IMR-90 (cell line): ENCODE measurements at regions not wholly inside any gene's neighbourhood (a gene's known extent, or its start where the extent isn't known, plus 50 kb on each side); places are given as distances from the start of the nearest gene placed in this dataset.

Experiments used
- ATAC-seq: fragments of 200-7000 bp; cut with Tn5 transposase; 2 replicates; pipeline ENCODE4 v1.9.1; 2020; ENCODE audit warnings: low read depth, mild to moderate bottlenecking, moderate library complexity
- BruUV-seq: library from RNA; stranded (reverse); fragments of 400-500 nt; replicated peaks from 2 replicates; lab custom pipeline; 2021; lab: Mats Ljungman, UMichigan
- CTCF ChIA-PET: fragments of 300-600 bp; formaldehyde crosslinking; extraction: SDS; loops from one replicate; lab custom pipeline; 2021; ENCODE audit warnings: antibody characterized with exemption; lab: Yijun Ruan, JAX
- POLR2A ChIA-PET: fragments of 300-600 bp; sonication (Branson Sonifier 250); formaldehyde crosslinking; loops from one replicate; lab custom pipeline; 2022; ENCODE audit warnings: antibody characterized with exemption; ENCODE audit not compliant: unreplicated experiment; lab: Charles Lee
- DNase-seq: peaks from one replicate; pipeline ENCODE4 v3.0.0; 2013
- H2AFZ ChIP-seq: replicated peaks from 2 replicates; pipeline ENCODE3; 2013; ENCODE audit warnings: low read length, mild to moderate bottlenecking; ENCODE audit not compliant: poor library complexity
- H2AK5ac ChIP-seq: 2 replicates; pipeline ENCODE4 v1.6.1; 2013; ENCODE audit warnings: low read depth, low read length, inconsistent platforms
- H2AK9ac ChIP-seq: replicated peaks from 2 replicates; pipeline ENCODE3; 2013; ENCODE audit warnings: mild to moderate bottlenecking, low read depth, low read length, moderate library complexity; ENCODE audit not compliant: poor library complexity
- H2BK120ac ChIP-seq: 2 replicates; pipeline ENCODE4 v1.6.1; 2013; ENCODE audit warnings: low read depth, low read length, inconsistent platforms
- H2BK15ac ChIP-seq: 3 replicates; pipeline ENCODE4 v1.6.1; 2013; ENCODE audit warnings: low read depth, low read length, inconsistent platforms
- H2BK20ac ChIP-seq: 2 replicates; pipeline ENCODE4 v1.6.1; 2013; ENCODE audit warnings: low read depth, mild to moderate bottlenecking, inconsistent platforms, low read length, moderate library complexity
- H2BK5ac ChIP-seq: 2 replicates; pipeline ENCODE4 v1.6.1; 2013; ENCODE audit warnings: mild to moderate bottlenecking, low read depth, low read length, inconsistent platforms; ENCODE audit not compliant: poor library complexity, severe bottlenecking
- H3K14ac ChIP-seq: replicated peaks from 2 replicates; pipeline ENCODE4 v1.6.1; 2013; ENCODE audit warnings: low read depth, low read length, inconsistent platforms
- H3K18ac ChIP-seq: 2 replicates; pipeline ENCODE4 v1.6.1; 2013; ENCODE audit warnings: low read depth, low read length, control low read depth
- H3K23ac ChIP-seq: 2 replicates; pipeline ENCODE4 v1.6.1; 2013; ENCODE audit warnings: low read depth, low read length, inconsistent platforms
- H3K27ac ChIP-seq: 2 replicates; pipeline ENCODE4 v1.5.1; 2013; ENCODE audit warnings: mild to moderate bottlenecking, control low read depth, low read length; ENCODE audit not compliant: insufficient read depth
- H3K27me3 ChIP-seq: 2 replicates; pipeline ENCODE4 v1.6.1; 2013; ENCODE audit warnings: low read length; ENCODE audit not compliant: control insufficient read depth, insufficient read depth
- H3K36me3 ChIP-seq: 2 replicates; pipeline ENCODE4 v1.6.1; 2013; ENCODE audit warnings: low read length, mixed read lengths; ENCODE audit not compliant: control insufficient read depth, insufficient read depth
- H3K4ac ChIP-seq: 2 replicates; pipeline ENCODE4 v1.6.1; 2013; ENCODE audit warnings: low read depth, low read length, inconsistent platforms
- H3K4me1 ChIP-seq: 2 replicates; pipeline ENCODE4 v1.6.1; 2013; ENCODE audit warnings: low read length, mixed read lengths; ENCODE audit not compliant: control insufficient read depth, insufficient read depth
- H3K4me2 ChIP-seq: 2 replicates; pipeline ENCODE4 v1.6.1; 2013; ENCODE audit warnings: low read depth, mild to moderate bottlenecking, control low read depth, low read length, moderate library complexity
- H3K4me3 ChIP-seq: 2 replicates; pipeline ENCODE4 v1.5.1; 2013; ENCODE audit warnings: low read depth, mild to moderate bottlenecking, control low read depth, low read length, moderate library complexity; ENCODE audit not compliant: insufficient read depth
- H3K56ac ChIP-seq: 2 replicates; pipeline ENCODE4 v1.6.1; 2013; ENCODE audit warnings: low read length, inconsistent platforms; ENCODE audit not compliant: insufficient read depth; ENCODE audit errors: extremely low read depth
- H3K79me1 ChIP-seq, 2 experiments: 2 replicates each; pipeline ENCODE4 v1.6.1; 2013; ENCODE audit warnings: low read length in 2 of 2, inconsistent platforms in 1 of 2, low read depth in 1 of 2
- H3K9ac ChIP-seq: 2 replicates; pipeline ENCODE4 v1.6.1; 2013; ENCODE audit warnings: low read depth, low read length, control low read depth
- H3K9me1 ChIP-seq: 2 replicates; pipeline ENCODE4 v1.6.1; 2013; ENCODE audit warnings: low read length, inconsistent platforms; ENCODE audit not compliant: insufficient read depth
- H3K9me3 ChIP-seq: 2 replicates; pipeline ENCODE4 v1.6.1; 2013; ENCODE audit warnings: low read length; ENCODE audit not compliant: control insufficient read depth, insufficient read depth
- H4K20me1 ChIP-seq: 2 replicates; pipeline ENCODE4 v1.6.1; 2013; ENCODE audit warnings: low read length, inconsistent platforms; ENCODE audit not compliant: insufficient read depth
- H4K5ac ChIP-seq: 2 replicates; pipeline ENCODE4 v1.6.1; 2013; ENCODE audit warnings: mild to moderate bottlenecking, low read depth, low read length, control low read depth
- H4K8ac ChIP-seq, 2 experiments: 2 replicates each; pipeline ENCODE4 v1.6.1; 2013; ENCODE audit warnings: low read depth in 2 of 2, low read length in 2 of 2, control low read depth in 1 of 2, inconsistent platforms in 1 of 2
- H4K91ac ChIP-seq: 2 replicates; pipeline ENCODE4 v1.6.1; 2013; ENCODE audit warnings: low read depth, low read length, inconsistent platforms; ENCODE audit not compliant: insufficient read depth
- CHD1 ChIP-seq: IDR thresholded peaks from 2 replicates; pipeline ENCODE4 v1.6.1; 2012; ENCODE audit warnings: low read depth, low read length, improper control_type of control experiment
- MAZ ChIP-seq: IDR thresholded peaks from 2 replicates; pipeline ENCODE4 v1.6.1; 2012; ENCODE audit warnings: low read depth, mild to moderate bottlenecking, low read length, improper control_type of control experiment, moderate library complexity, borderline replicate concordance
- NFE2L2 ChIP-seq: fragments of 150-350 bp; IDR thresholded peaks from 2 replicates; pipeline ENCODE4 v1.6.1; 2016; ENCODE audit warnings: low read depth, mild to moderate bottlenecking, low read length
- RFX5 ChIP-seq: IDR thresholded peaks from 2 replicates; pipeline ENCODE4 v1.8.0; 2012; ENCODE audit warnings: low read depth, mild to moderate bottlenecking, low read length, moderate library complexity
- SMC3 ChIP-seq: fragments of 150-350 bp; IDR thresholded peaks from 2 replicates; pipeline ENCODE4 v1.6.1; 2016; ENCODE audit warnings: low read depth, mild to moderate bottlenecking, antibody characterized with exemption, low read length, moderate library complexity
- WGBS, 2 experiments: methylation state at CpG; one replicate each; pipeline versions ENCODE4 v1.1.5 to v1.1.7; 2013; ENCODE audit warnings: missing lambda C conversion rate in 2 of 2; ENCODE audit not compliant: insufficient read length in 1 of 2; ENCODE audit errors: extremely low coverage in 2 of 2; 5-methylcytosine and 5-hydroxymethylcytosine counted together
- dilution Hi-C: fragments of 300-500 bp; cut with HindIII; formaldehyde crosslinking; loops from one replicate; pipeline ENCODE4 v1.14.3; 2018; ENCODE audit warnings: low sequenced_read_pairs; ENCODE audit not compliant: unreplicated experiment
- in situ Hi-C: fragments of 300-500 bp; cut with MboI; formaldehyde crosslinking; loops from 3 replicates; pipeline ENCODE4 v1.14.3; 2019; ENCODE audit warnings: low sequenced_read_pairs, inconsistent platforms, mixed read lengths
- intact Hi-C: fragments of 100-400 bp; cut with micrococcal nuclease; formaldehyde crosslinking; loops from 2 replicates; pipeline ENCODE4 v1.10.0; 2022
- TF ChIP-seq, protein P1 (sequence below): conservative IDR thresholded peaks from 2 replicates; pipeline ENCODE4 v1.5.1; 2012; ENCODE audit warnings: mild to moderate bottlenecking, low read depth, low read length, improper control_type of control experiment
- TF ChIP-seq, protein P2 (sequence below): fragments of 150-350 bp; IDR thresholded peaks from 2 replicates; pipeline ENCODE4 v1.6.1; 2017; ENCODE audit warnings: mild to moderate bottlenecking, antibody characterized with exemption, low read length, low read depth
- TF ChIP-seq, protein P3 (sequence below): fragments of 150-350 bp; IDR thresholded peaks from 2 replicates; pipeline ENCODE4 v1.6.1; 2016; ENCODE audit warnings: low read depth, mild to moderate bottlenecking, low read length, moderate library complexity, borderline replicate concordance

DNA sequence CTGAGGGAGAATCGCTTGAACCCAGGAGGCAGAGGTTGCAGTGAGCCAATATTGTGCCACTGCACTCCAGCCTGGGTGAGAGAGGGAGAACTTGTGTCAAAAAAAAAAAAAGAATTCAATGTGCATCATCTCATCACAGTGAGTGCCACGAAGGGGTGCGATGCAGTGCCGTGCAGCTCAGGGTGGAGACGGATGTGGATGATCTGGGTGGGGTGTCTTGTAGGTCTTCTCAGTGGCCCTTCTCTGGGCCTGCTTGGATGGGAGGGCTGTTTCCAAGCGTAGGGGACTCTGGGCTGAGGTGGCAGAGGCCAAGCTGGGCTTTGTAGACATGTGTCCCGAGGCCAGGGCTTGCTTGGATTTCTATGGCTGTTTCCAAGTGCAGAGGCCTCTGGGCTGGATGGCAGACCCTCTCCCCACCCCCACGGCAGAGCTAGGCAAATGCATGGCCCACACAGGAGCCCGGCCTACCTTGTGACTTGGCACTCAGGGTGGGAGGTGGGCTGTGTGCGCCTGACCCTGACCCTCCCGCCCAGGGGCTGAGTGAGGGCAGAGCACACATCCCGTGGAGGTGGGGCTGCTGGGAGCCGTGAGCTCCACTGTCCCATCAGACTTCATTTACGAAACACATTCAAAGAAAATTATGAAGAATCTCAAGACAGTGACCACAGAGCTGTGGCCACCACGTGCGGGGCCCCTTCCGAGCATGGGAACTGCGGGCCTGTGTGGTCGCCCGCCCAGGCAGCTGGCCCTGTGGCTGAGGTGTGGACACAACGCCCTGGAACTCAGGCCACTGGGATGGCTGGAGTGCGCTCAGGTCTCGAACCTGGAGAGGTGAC, 76.4 kb downstream of the ASB1 start:
- Histone ChIP-seq H4K91ac (no peak overlapping the region), H2AK5ac (no peak overlapping the region), H3K27ac (no peak overlapping the region), H3K56ac (no peak overlapping the region), H2BK15ac (no peak overlapping the region), H2BK120ac (no peak overlapping the region), H3K9me1 (peaks cover 5% of the 10 kb centered on the region), H2AFZ (no peak overlapping the region), H3K4me1 (no peaks in the 10 kb centered on the region), H3K9me3 (no peaks in the 10 kb centered on the region), H3K18ac (no peak overlapping the region), H3K4me3 (no peak overlapping the region), H3K14ac (no peak overlapping the region), H3K27me3 (peaks cover 2% of the 10 kb centered on the region; the same call in 1 of the 2 replicates), H3K23ac (no peak overlapping the region), H2AK9ac (no peak overlapping the region), H3K9ac (no peak overlapping the region), H4K20me1 (peaks cover 5% of the 10 kb centered on the region; the same call in 1 of the 2 replicates), H4K5ac (no peak overlapping the region), H2BK20ac (no peak overlapping the region), H4K8ac (no peak overlapping the region), H2BK5ac (no peak overlapping the region), H3K79me1 (0 out of 4 replicates have a peak, but pooled peaks cover 0 to 3% of the 10 kb centered on the region in 2 experiments), H3K4ac (no peak overlapping the region), H3K36me3 (no peaks in the 10 kb centered on the region), H3K4me2 (no peak overlapping the region)
- ChIA-PET POLR2A (no interaction called here), CTCF (no interaction called here)
- in situ Hi-C loops: no loop called here
- DNase-seq (no peak), ATAC-seq (no peak)
- whole genome bisulfite sequencing, 2 experiments: no CpG with 5 or more reads among the region's 23 CpGs
- intact Hi-C loops: no loop called here
- TF ChIP-seq CHD1 (no peak), NFE2L2 (no peak), SMC3 (no peak), RFX5 (no peak), MAZ (no peak)
- TF ChIP-seq, protein P1, sequence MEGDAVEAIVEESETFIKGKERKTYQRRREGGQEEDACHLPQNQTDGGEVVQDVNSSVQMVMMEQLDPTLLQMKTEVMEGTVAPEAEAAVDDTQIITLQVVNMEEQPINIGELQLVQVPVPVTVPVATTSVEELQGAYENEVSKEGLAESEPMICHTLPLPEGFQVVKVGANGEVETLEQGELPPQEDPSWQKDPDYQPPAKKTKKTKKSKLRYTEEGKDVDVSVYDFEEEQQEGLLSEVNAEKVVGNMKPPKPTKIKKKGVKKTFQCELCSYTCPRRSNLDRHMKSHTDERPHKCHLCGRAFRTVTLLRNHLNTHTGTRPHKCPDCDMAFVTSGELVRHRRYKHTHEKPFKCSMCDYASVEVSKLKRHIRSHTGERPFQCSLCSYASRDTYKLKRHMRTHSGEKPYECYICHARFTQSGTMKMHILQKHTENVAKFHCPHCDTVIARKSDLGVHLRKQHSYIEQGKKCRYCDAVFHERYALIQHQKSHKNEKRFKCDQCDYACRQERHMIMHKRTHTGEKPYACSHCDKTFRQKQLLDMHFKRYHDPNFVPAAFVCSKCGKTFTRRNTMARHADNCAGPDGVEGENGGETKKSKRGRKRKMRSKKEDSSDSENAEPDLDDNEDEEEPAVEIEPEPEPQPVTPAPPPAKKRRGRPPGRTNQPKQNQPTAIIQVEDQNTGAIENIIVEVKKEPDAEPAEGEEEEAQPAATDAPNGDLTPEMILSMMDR: no peak
- TF ChIP-seq, protein P2, sequence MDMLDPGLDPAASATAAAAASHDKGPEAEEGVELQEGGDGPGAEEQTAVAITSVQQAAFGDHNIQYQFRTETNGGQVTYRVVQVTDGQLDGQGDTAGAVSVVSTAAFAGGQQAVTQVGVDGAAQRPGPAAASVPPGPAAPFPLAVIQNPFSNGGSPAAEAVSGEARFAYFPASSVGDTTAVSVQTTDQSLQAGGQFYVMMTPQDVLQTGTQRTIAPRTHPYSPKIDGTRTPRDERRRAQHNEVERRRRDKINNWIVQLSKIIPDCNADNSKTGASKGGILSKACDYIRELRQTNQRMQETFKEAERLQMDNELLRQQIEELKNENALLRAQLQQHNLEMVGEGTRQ: no peak
- TF ChIP-seq, protein P3, sequence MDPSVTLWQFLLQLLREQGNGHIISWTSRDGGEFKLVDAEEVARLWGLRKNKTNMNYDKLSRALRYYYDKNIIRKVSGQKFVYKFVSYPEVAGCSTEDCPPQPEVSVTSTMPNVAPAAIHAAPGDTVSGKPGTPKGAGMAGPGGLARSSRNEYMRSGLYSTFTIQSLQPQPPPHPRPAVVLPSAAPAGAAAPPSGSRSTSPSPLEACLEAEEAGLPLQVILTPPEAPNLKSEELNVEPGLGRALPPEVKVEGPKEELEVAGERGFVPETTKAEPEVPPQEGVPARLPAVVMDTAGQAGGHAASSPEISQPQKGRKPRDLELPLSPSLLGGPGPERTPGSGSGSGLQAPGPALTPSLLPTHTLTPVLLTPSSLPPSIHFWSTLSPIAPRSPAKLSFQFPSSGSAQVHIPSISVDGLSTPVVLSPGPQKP: no peak
- dilution Hi-C loops: no loop called here
- BruUV-seq: no TSS peak
